ENCODE measurements at regions not wholly inside any gene's neighbourhood (a gene's known extent, or its start where the extent isn't known, plus 50 kb on each side); places are given as distances from the start of the nearest gene placed in this dataset.

GRCh38 chr3:20336572-20336971 lies 150.6 kb upstream of the SGO1 start:
- Histone ChIP-seq H3F3A (ENCODE audit: insufficient read depth) (no peaks in the 10 kb centered on the region), H3K27ac (no peak overlapping the region), H3K9me2 (ENCODE audit: insufficient read depth) (no peaks in the 10 kb centered on the region), H2AFZ (no peak overlapping the region), H3K79me2 (ENCODE audit: insufficient read depth) (no peaks in the 10 kb centered on the region), H3K27me3 (replicated peaks; ENCODE audit: insufficient read depth) (no peaks in the 10 kb centered on the region), H3K9ac (no peak overlapping the region), H4K20me1 (ENCODE audit: insufficient read depth) (no peaks in the 10 kb centered on the region), H3K4me3 (no peak overlapping the region), H3K9me3 (ENCODE audit: low read depth) (no peaks in the 10 kb centered on the region), H3K4me1 (ENCODE audit: insufficient read depth) (no peaks in the 10 kb centered on the region), H3K36me3 (ENCODE audit: low read depth) (no peaks in the 10 kb centered on the region), H3K4me2 (ENCODE audit: unreplicated experiment) (no peak overlapping the region)
- DNase-seq, result no peak
- in situ Hi-C loops (cut with MboI), result loop anchor here (25.0 kb wide), 3 partner anchors 1151 to 1551 kb away; partner anchors contain the start of gene ZNF385D
- TF ChIP-seq EZH2 (IDR thresholded peaks at IDR 0.05; ENCODE audit: insufficient read depth, poor library complexity, severe bottlenecking), result no peak
- no peak for TF ChIP-seq EZH2phosphoT487 (IDR thresholded peaks at IDR 0.05; ENCODE audit: insufficient read depth, low read depth)

GRCh38 chr3:20334842-20335241 lies 148.8 kb upstream of the SGO1 start:
- in situ Hi-C loops (cut with MboI), result loop anchor here (25.0 kb wide), 3 partner anchors 1152 to 1552 kb away; partner anchors contain the start of gene ZNF385D
- Histone ChIP-seq H3K9me3 (ENCODE audit: low read depth) (no peaks in the 10 kb centered on the region), H3K4me1 (ENCODE audit: insufficient read depth) (no peaks in the 10 kb centered on the region), H3K4me2 (ENCODE audit: unreplicated experiment) (no peak overlapping the region), H3K36me3 (ENCODE audit: low read depth) (no peaks in the 10 kb centered on the region), H3K4me3 (no peak overlapping the region), H2AFZ (no peak overlapping the region), H3K27ac (no peak overlapping the region), H3K27me3 (replicated peaks; ENCODE audit: insufficient read depth) (no peaks in the 10 kb centered on the region), H3K9ac (no peak overlapping the region), H3K79me2 (ENCODE audit: insufficient read depth) (no peaks in the 10 kb centered on the region), H3K9me2 (ENCODE audit: insufficient read depth) (no peaks in the 10 kb centered on the region), H3F3A (ENCODE audit: insufficient read depth) (no peaks in the 10 kb centered on the region), H4K20me1 (ENCODE audit: insufficient read depth) (no peaks in the 10 kb centered on the region)
- 57 to 68% methylated on average over 2 of the region's 2 CpGs for WGBS, 2 experiments (ENCODE audit: low coverage in 1 of 2, low lambda C conversion rate in 2 of 2, missing lambda C conversion rate in 2 of 2)
- no peak for TF ChIP-seq EZH2 (IDR thresholded peaks at IDR 0.05; ENCODE audit: insufficient read depth, poor library complexity, severe bottlenecking)
- TF ChIP-seq EZH2phosphoT487 (IDR thresholded peaks at IDR 0.05; ENCODE audit: insufficient read depth, low read depth), result no peak
- DNase-seq, result no peak

GRCh38 chr3:20327889-20328288 lies 141.9 kb upstream of the SGO1 start:
- TF ChIP-seq EZH2 (IDR thresholded peaks at IDR 0.05; ENCODE audit: insufficient read depth, poor library complexity, severe bottlenecking) (no peak), EZH2phosphoT487 (IDR thresholded peaks at IDR 0.05; ENCODE audit: insufficient read depth, low read depth) (no peak)
- Histone ChIP-seq H3K27me3 (replicated peaks; ENCODE audit: insufficient read depth) (no peaks in the 10 kb centered on the region), H3K36me3 (ENCODE audit: low read depth) (no peaks in the 10 kb centered on the region), H3K4me2 (ENCODE audit: unreplicated experiment) (no peak overlapping the region), H3K9me2 (ENCODE audit: insufficient read depth) (no peaks in the 10 kb centered on the region), H2AFZ (no peak overlapping the region), H3K27ac (no peak overlapping the region), H3K4me3 (no peak overlapping the region), H3F3A (ENCODE audit: insufficient read depth) (no peaks in the 10 kb centered on the region), H4K20me1 (ENCODE audit: insufficient read depth) (no peaks in the 10 kb centered on the region), H3K79me2 (ENCODE audit: insufficient read depth) (no peaks in the 10 kb centered on the region), H3K9me3 (ENCODE audit: low read depth) (no peaks in the 10 kb centered on the region), H3K9ac (no peak overlapping the region), H3K4me1 (ENCODE audit: insufficient read depth) (0 out of 2 replicates have a peak, but pooled peaks cover 3% of the 10 kb centered on the region)
- in situ Hi-C loops (cut with MboI), result loop anchor here (25.0 kb wide), 3 partner anchors 1159 to 1559 kb away; partner anchors contain the start of gene ZNF385D
- WGBS, 2 experiments (ENCODE audit: low coverage in 1 of 2, low lambda C conversion rate in 2 of 2, missing lambda C conversion rate in 2 of 2), result 48 to 65% methylated on average over 1 of the region's 1 CpG
- no peak for DNase-seq

GRCh38 chr3:20326541-20326940 lies 140.5 kb upstream of the SGO1 start:
- no peak overlapping the region for H3K4me2 ChIP-seq (ENCODE audit: unreplicated experiment)
- H3K79me2 ChIP-seq (ENCODE audit: insufficient read depth), result no peaks in the 10 kb centered on the region
- TF ChIP-seq EZH2 (IDR thresholded peaks at IDR 0.05; ENCODE audit: insufficient read depth, poor library complexity, severe bottlenecking) (no peak), EZH2phosphoT487 (IDR thresholded peaks at IDR 0.05; ENCODE audit: insufficient read depth, low read depth) (no peak)
- peak; percentile 55 for DNase-seq
- H3K9me3 ChIP-seq (ENCODE audit: low read depth), result no peaks in the 10 kb centered on the region
- no peak overlapping the region for H3K4me3 ChIP-seq
- H3K4me1 ChIP-seq (ENCODE audit: insufficient read depth), result 0 out of 2 replicates have a peak, but pooled peaks cover 3% of the 10 kb centered on the region
- H3K9me2 ChIP-seq (ENCODE audit: insufficient read depth), result no peaks in the 10 kb centered on the region
- no peak overlapping the region for H3K9ac ChIP-seq
- H3K27ac ChIP-seq, result no peak overlapping the region
- no peak overlapping the region for H2AFZ ChIP-seq
- in situ Hi-C loops (cut with MboI), result loop anchor here (25.0 kb wide), 3 partner anchors 1161 to 1561 kb away; partner anchors contain the start of gene ZNF385D
- no peaks in the 10 kb centered on the region for H3K27me3 ChIP-seq (replicated peaks; ENCODE audit: insufficient read depth)
- no peaks in the 10 kb centered on the region for H3F3A ChIP-seq (ENCODE audit: insufficient read depth)
- no peaks in the 10 kb centered on the region for H3K36me3 ChIP-seq (ENCODE audit: low read depth)
- WGBS, 2 experiments (ENCODE audit: low coverage in 1 of 2, low lambda C conversion rate in 2 of 2, missing lambda C conversion rate in 2 of 2), result 63 to 68% methylated on average over 1 of the region's 1 CpG
- no peaks in the 10 kb centered on the region for H4K20me1 ChIP-seq (ENCODE audit: insufficient read depth)

GRCh38 chr3:20325563-20325962 lies 139.6 kb upstream of the SGO1 start:
- no peak for DNase-seq
- in situ Hi-C loops (cut with MboI), result loop anchor here (25.0 kb wide), 3 partner anchors 1162 to 1562 kb away; partner anchors contain the start of gene ZNF385D
- Histone ChIP-seq H3K4me3 (no peak overlapping the region), H3F3A (ENCODE audit: insufficient read depth) (no peaks in the 10 kb centered on the region), H3K36me3 (ENCODE audit: low read depth) (no peaks in the 10 kb centered on the region), H3K9me3 (ENCODE audit: low read depth) (no peaks in the 10 kb centered on the region), H3K27me3 (replicated peaks; ENCODE audit: insufficient read depth) (no peaks in the 10 kb centered on the region), H2AFZ (no peak overlapping the region), H3K9me2 (ENCODE audit: insufficient read depth) (no peaks in the 10 kb centered on the region), H3K9ac (no peak overlapping the region), H3K4me1 (ENCODE audit: insufficient read depth) (0 out of 2 replicates have a peak, but pooled peaks cover 3% of the 10 kb centered on the region), H3K79me2 (ENCODE audit: insufficient read depth) (no peaks in the 10 kb centered on the region), H4K20me1 (ENCODE audit: insufficient read depth) (no peaks in the 10 kb centered on the region), H3K4me2 (ENCODE audit: unreplicated experiment) (no peak overlapping the region), H3K27ac (no peak overlapping the region)
- no peak for TF ChIP-seq EZH2 (IDR thresholded peaks at IDR 0.05; ENCODE audit: insufficient read depth, poor library complexity, severe bottlenecking)
- 50 to 64% methylated on average over 1 of the region's 1 CpG for WGBS, 2 experiments (ENCODE audit: low coverage in 1 of 2, low lambda C conversion rate in 2 of 2, missing lambda C conversion rate in 2 of 2)
